ENCODE measurements at regions not wholly inside any gene's neighbourhood (a gene's known extent, or its start where the extent isn't known, plus 50 kb on each side); places are given as distances from the start of the nearest gene placed in this dataset.
"Not testable (repeated sequence)": the region's sequence is repeated elsewhere in the genome, so short reads cannot be mapped to it uniquely, and the experiment has no call there.

DNA sequence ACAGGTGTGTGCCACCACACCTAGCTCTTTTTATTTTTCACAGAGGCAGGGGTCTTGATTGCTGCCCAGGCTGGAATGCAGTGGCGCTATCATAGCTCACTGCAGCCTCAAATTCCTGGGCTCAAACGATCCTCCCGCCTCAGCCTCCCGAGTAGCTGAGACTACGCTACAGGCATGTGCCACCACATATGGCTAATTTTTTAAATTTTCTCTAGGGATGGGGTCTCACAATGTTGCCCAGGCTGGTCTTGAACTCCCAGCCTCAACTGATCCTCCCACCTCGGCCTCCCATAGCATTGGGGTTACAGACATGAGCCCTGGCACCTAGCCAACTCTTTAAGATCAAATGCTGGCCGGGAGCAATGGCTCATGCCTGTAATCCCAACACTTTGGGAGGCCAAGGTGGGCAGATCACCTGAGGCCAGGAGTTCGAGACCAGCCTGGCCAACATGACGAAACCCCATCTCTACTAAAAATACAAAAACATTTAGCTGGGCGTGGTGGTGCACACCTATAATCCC, 50.6 kb upstream of the MYL10 start:
- DNase-seq (ENCODE audit: low read depth in 2 of 2), result not testable (repeated sequence)

- DNase-seq (ENCODE audit: low read depth in 2 of 2), result no peak
These were observed 51.5 kb upstream of the MYL10 start for GRCh38 chr7:101680406-101681145.

DNA sequence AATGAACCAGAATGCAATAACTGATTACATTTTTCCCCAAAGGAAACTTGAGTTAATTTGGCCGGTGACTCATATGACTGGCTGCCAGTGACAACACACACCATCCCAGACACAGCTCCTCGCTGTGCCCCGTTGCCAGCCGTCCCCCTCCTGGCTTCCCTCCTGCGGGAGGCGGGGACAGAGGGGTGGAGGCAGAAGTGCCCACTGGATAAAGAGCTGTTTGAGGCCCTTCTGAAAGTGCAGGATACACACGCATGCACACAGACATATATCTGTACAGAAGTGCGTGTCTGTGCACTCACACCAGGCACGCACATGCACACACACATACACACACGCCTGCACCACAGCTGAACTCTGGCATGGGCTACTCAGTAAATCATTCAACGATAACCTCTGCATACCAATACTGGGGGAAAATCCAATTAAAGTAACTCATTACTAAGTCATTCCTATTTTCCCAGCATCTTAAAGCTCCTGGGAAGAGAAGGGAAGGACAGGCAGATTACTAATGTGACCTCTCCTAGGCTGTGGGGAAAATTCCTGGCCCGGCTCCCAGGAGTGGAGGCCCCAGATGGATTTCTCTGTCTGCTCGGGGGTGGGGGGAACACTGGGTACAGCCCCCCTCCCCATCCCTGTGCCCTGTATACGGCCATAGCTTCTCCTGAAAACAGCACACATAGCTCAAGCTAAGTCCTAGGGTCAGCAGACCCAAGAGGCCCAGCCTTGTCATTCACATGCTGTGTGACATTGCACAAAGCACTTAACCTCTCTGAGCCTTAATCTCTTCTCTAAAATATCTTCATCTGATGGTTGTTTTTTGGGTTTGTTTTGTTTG, 52.3 kb upstream of the MYL10 start:
- DNase-seq (ENCODE audit: low read depth in 2 of 2), result no peak

DNA sequence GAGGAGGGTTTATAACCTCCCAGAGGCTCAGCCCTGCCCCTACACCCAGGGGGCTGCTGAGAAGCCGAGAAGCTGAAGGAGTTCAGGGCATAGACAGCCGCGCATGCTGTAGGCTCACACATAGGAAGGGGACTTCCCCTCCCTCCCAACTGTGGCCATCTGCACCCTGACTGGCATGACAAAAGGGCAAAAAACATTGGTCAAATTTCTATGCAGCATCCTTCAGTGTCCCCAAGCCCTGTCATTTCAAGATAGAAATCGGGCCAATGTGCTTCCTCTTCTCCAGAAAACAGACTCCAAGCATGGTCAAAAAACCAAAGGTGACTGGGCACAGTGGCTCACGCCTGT, 55.9 kb upstream of the MYL10 start:
- no peak for DNase-seq (ENCODE audit: low read depth in 2 of 2)

GRCh38 chr7:101686030-101686429, 56.9 kb upstream of the MYL10 start:
- no peak for DNase-seq (ENCODE audit: low read depth in 2 of 2)

GRCh38 chr7:101687081-101687480, 58.0 kb upstream of the MYL10 start:
- no peak for DNase-seq (ENCODE audit: low read depth in 2 of 2)

GRCh38 chr7:101687791-101688182, 58.7 kb upstream of the MYL10 start:
- DNase-seq (ENCODE audit: low read depth in 2 of 2), result no peak

- DNase-seq (ENCODE audit: low read depth in 2 of 2), result peak; percentile 62 to 77
These were observed 59.2 kb upstream of the MYL10 start for GRCh38 chr7:101688183-101688831.

- no peak for DNase-seq (ENCODE audit: low read depth in 2 of 2)
These were observed 60.2 kb upstream of the MYL10 start for GRCh38 chr7:101688995-101689907.

GRCh38 chr7:101690061-101690460, 61.0 kb upstream of the MYL10 start:
- DNase-seq (ENCODE audit: low read depth in 2 of 2), result no peak

- DNase-seq (ENCODE audit: low read depth in 2 of 2), result no peak
These were observed 62.8 kb upstream of the MYL10 start for GRCh38 chr7:101691822-101692384.

DNA sequence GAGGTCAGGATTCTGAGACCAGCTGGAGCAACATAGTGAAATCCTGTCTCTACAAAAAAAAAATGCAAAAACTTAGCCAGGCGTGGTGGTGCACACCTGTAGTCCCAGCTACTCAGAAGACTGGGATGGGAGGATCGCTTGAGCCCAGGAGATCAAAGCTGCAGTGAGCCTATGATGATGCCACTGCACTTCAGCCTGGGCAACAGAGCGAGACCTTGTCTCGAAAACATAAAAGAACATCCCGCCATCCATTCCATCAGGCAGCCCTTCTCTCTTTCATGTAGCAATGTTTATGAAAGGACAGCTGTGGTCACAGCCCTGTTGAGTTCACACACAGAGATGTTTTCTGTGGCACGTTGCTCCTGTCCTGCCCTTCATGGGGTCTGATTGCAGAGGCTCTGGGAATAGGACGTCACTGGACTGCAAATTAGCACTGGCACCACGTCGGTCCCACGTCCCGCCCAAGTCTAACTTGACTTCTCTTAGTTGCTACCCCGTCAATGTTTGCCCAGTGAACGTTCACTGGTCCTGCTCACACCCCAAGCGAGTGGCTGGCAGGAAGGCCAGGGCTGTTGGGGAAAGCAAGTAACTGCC, 64.5 kb upstream of the MYL10 start:
- DNase-seq (ENCODE audit: low read depth in 2 of 2), result no peak

- DNase-seq (ENCODE audit: low read depth in 2 of 2), result no peak
These were observed 69.9 kb upstream of the MYL10 start for GRCh38 chr7:101698964-101699363.

DNA sequence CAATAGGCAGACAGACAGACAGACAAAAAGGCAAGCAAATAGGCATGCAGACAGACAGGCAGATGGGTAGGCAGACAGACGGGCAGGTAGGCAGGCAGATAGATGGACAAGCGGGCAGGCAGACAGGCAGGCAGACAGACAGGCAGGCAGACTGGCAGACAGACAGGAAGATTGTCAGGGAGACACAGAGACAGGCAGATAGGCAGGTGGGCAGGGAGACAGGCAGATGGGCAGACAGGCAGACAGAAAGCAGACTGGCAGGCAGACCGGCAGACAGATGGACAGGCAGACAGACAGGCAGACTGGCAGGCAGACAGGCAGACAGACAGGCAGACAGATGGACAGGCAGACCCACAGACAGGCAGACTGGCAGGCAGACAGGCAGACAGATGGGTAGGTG, 70.3 kb upstream of the MYL10 start:
- no peak for DNase-seq (ENCODE audit: low read depth in 2 of 2)

DNA sequence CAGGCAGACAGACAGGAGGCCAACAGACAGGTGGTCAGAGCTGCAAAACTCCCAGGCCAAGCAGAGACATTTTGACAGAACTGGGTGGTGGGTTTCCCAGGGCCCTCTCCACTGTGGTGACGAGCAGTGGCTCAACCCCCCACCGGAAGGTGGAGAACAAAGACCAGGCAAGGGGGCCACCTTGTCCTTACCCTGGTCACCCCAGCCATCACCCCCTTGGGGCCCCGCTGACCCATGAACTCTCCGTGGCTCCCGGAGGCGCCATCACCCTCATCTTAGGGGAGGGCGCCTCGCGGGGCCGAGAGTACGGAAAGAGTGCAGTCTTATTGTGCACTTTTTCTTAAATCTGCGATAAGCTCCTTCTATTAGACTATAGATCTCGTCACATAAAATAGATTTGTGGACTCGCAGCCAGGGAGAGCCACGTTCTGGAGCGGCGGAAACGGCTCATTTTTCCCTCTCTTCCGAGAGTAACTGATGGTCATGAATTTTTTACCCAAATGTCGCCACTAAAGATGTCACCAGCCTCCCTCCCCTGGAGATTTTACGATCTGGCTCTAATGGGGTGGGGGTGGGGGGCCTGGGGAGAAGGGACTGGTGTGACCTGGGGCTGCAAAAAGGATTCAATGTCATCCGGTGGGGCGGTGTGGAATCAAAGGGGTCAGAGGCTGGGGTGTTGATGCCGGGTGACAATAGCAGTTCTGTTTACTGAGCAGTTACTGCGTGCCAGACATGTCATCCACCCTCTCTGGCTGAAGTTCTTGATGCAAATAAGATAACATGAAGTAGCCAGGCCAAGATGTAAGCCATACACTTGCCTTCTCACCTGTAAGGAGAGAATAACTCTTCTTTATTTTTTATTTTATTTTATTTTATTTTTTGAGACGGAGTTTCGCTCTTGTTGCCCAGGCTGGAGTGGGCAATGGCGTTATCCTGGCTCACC, 71.1 kb upstream of the MYL10 start:
- DNase-seq (ENCODE audit: low read depth in 2 of 2), result no peak

DNA sequence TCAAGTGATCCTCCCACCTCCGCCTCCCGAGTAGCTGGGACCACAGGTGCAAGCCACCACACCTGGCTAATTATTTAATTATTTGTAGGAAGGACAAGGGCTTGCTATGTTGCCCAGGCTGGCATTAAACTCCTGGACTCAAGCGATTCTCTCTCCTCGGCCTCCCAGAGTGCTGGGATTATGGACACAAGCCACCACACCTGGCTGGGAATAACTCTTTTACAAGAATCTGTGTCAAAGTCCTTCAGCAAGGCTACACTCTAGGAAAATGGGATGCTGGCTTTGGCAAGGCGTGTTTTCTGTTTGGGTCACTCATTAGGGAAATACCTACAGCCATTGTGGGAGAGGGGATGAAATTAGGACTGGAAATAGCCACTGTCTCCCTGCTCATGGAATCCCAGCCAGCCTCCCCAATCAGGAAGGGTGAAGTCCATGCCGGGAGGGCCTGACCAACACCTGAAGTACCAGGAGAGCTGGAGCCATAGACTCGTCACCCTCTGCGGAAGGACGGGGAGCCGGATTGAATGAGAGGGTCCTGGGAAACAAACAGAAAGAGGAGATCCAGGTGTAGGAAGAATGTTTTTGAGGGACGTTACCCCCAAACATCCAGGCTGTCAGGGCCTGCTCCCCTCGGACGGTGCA, 72.2 kb upstream of the MYL10 start:
- no peak for DNase-seq (ENCODE audit: low read depth in 2 of 2)

GRCh38 chr7:101702362-101702850, 73.3 kb upstream of the MYL10 start:
- DNase-seq (ENCODE audit: low read depth in 2 of 2), result no peak

GRCh38 chr7:101705331-101705730, 76.2 kb upstream of the MYL10 start:
- no peak for DNase-seq (ENCODE audit: low read depth in 2 of 2)

DNA sequence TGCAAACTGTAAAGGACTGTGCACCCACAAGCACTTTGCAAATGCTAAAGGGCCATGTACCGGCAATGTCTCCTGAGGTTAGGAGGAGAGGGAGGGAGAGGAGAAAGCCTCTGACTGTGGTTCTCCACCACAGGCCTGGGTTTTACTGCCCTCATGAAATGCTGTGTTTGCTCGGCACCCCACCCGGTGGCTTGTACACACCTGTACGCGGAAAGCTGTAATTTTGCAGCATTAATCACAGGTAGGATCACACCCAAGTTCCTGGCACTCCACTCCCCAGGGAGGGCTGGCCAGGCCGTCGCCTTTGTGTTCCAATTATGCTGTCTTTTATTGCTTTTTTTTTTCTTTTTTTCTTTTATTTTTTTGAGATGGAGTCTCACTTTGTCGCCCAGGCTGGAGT, 78.5 kb upstream of the MYL10 start:
- no peak for DNase-seq (ENCODE audit: low read depth in 2 of 2)

Measured in stimulated activated CD4-positive, alpha-beta T cell treated with anti-CD3 and anti-CD28 coated beads, Interleukin-15, amount 100 ng/mL, for 48 hours (primary cell).